Osteocyte (in vitro differentiated cells): ENCODE measurements at regions not wholly inside any gene's neighbourhood (a gene's known extent, or its start where the extent isn't known, plus 50 kb on each side); places are given as distances from the start of the nearest gene placed in this dataset.

Source experiments
- DNase-seq: peaks from one replicate; pipeline ENCODE4 v3.0.0; 2021; ENCODE audit warnings: mixed read lengths; ENCODE audit not compliant: unreplicated experiment; ENCODE audit errors: extremely low spot score
- H3K27ac Mint-ChIP-seq: one replicate; pipeline ENCODE4 v1.8.0; 2021; ENCODE audit warnings: mild to moderate bottlenecking, mixed read lengths; ENCODE audit not compliant: unreplicated experiment
- H3K27me3 Mint-ChIP-seq: one replicate; pipeline ENCODE4 v1.8.0; 2021; ENCODE audit warnings: mixed read lengths; ENCODE audit not compliant: unreplicated experiment
- H3K36me3 Mint-ChIP-seq: one replicate; pipeline ENCODE4 v1.8.0; 2021; ENCODE audit warnings: mixed read lengths; ENCODE audit not compliant: unreplicated experiment
- H3K4me1 Mint-ChIP-seq: one replicate; pipeline ENCODE4 v1.8.0; 2021; ENCODE audit warnings: mixed read lengths; ENCODE audit not compliant: unreplicated experiment
- H3K4me3 Mint-ChIP-seq: one replicate; pipeline ENCODE4 v1.8.0; 2021; ENCODE audit warnings: mild to moderate bottlenecking, moderate library complexity, mixed read lengths; ENCODE audit not compliant: unreplicated experiment
- H3K9me3 Mint-ChIP-seq: one replicate; pipeline ENCODE4 v1.8.0; 2021; ENCODE audit warnings: mixed read lengths; ENCODE audit not compliant: unreplicated experiment
- CTCF ChIP-seq: fragments of 200-600 bp; sonication (generic); IDR thresholded peaks from 2 replicates; pipeline ENCODE4 v1.5.0; 2021; ENCODE audit warnings: antibody characterized with exemption, mild to moderate bottlenecking, moderate library complexity

GRCh38 chr5:175305251-175305650 is 138.7 kb downstream of the DRD1 start:
- no peak overlapping the region for H3K27ac Mint-ChIP-seq
- peaks cover 17% of the 10 kb centered on the region for H3K9me3 Mint-ChIP-seq
- no peak for TF ChIP-seq CTCF
- H3K4me1 Mint-ChIP-seq: no peaks in the 10 kb centered on the region
- no peak overlapping the region for H3K4me3 Mint-ChIP-seq
- DNase-seq: no peak
- H3K27me3 Mint-ChIP-seq: no peaks in the 10 kb centered on the region
- H3K36me3 Mint-ChIP-seq: no peaks in the 10 kb centered on the region

GRCh38 chr5:175290379-175290778 is 153.6 kb downstream of the DRD1 start:
- Mint-ChIP-seq H3K27ac (no peak overlapping the region), H3K4me1 (no peaks in the 10 kb centered on the region), H3K4me3 (no peak overlapping the region), H3K36me3 (no peaks in the 10 kb centered on the region), H3K9me3 (peaks cover 33% of the 10 kb centered on the region), H3K27me3 (no peaks in the 10 kb centered on the region)
- TF ChIP-seq CTCF: no peak
- DNase-seq: no peak

GRCh38 chr5:175288048-175288621 is 155.8 kb downstream of the DRD1 start:
- TF ChIP-seq CTCF: no peak
- no peak overlapping the region for H3K4me3 Mint-ChIP-seq
- DNase-seq: no peak
- H3K27ac Mint-ChIP-seq: no peak overlapping the region
- peaks cover 38% of the 10 kb centered on the region for H3K9me3 Mint-ChIP-seq
- no peaks in the 10 kb centered on the region for H3K4me1 Mint-ChIP-seq
- no peaks in the 10 kb centered on the region for H3K36me3 Mint-ChIP-seq
- H3K27me3 Mint-ChIP-seq: no peaks in the 10 kb centered on the region

- no peak for TF ChIP-seq CTCF
- no peak overlapping the region for H3K27ac Mint-ChIP-seq
- peaks cover 42% of the 10 kb centered on the region for H3K9me3 Mint-ChIP-seq
- no peaks in the 10 kb centered on the region for H3K4me1 Mint-ChIP-seq
- H3K27me3 Mint-ChIP-seq: no peaks in the 10 kb centered on the region
- no peak overlapping the region for H3K4me3 Mint-ChIP-seq
- no peaks in the 10 kb centered on the region for H3K36me3 Mint-ChIP-seq
- DNase-seq: no peak
These were observed 157.0 kb downstream of the DRD1 start for GRCh38 chr5:175286981-175287380.

GRCh38 chr5:175285261-175285660 is 158.7 kb downstream of the DRD1 start:
- peaks cover 50% of the 10 kb centered on the region for H3K9me3 Mint-ChIP-seq
- DNase-seq: no peak
- no peaks in the 10 kb centered on the region for H3K27me3 Mint-ChIP-seq
- no peak overlapping the region for H3K4me3 Mint-ChIP-seq
- no peaks in the 10 kb centered on the region for H3K4me1 Mint-ChIP-seq
- no peaks in the 10 kb centered on the region for H3K36me3 Mint-ChIP-seq
- TF ChIP-seq CTCF: no peak
- no peak overlapping the region for H3K27ac Mint-ChIP-seq
